NOMO-1 treated with dmso at 0.1 percent for 144 hours (cell line): ENCODE measurements at regions not wholly inside any gene's neighbourhood (a gene's known extent, or its start where the extent isn't known, plus 50 kb on each side); places are given as distances from the start of the nearest gene placed in this dataset.
"Not testable (repeated sequence)": the region's sequence is repeated elsewhere in the genome, so short reads cannot be mapped to it uniquely, and the experiment has no call there.

Source experiments
- DNase-seq: peaks from one replicate; lab custom pipeline; 2025; ENCODE audit not compliant: unreplicated experiment; lab: John Stamatoyannopoulos, UW

- no peak for DNase-seq
Measured at GRCh38 chr2:34261701-34262100, 662.6 kb upstream of the FAM98A start.

DNA sequence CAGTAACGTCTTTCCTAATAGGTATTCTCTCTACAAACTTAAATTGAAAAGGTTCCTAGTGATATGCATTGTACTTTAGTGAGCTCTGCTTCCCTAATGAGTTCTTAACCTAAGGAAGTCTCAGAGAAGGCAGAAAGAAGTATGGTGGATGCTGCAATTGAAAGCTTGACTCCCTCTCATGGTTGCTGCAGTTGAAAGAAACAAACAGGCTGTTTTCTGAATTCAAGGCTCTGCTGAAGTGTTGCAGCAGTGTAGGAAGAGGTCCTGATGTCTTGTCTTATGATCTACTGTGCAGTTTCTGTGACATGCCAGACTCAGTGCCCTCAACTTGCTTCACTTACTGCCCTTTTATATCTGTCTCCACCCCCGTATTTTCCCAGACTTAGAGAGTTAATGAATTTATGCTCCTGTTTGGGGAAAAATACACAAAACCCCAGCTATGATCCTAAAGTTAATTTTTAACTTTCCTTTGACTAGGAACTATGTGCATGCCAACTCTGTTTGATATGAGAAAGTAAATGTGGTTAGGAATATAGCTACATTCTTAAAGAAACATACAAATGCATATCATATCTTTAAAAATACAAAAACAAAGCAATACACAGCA, 655.3 kb upstream of the FAM98A start:
- no peak for DNase-seq

GRCh38 chr2:34252111-34252510, 653.0 kb upstream of the FAM98A start:
- no peak for DNase-seq

- no peak for DNase-seq
Measured at GRCh38 chr2:34251578-34251977, 652.5 kb upstream of the FAM98A start.

- no peak for DNase-seq
Measured at GRCh38 chr2:34244195-34244594, 645.1 kb upstream of the FAM98A start.

DNA sequence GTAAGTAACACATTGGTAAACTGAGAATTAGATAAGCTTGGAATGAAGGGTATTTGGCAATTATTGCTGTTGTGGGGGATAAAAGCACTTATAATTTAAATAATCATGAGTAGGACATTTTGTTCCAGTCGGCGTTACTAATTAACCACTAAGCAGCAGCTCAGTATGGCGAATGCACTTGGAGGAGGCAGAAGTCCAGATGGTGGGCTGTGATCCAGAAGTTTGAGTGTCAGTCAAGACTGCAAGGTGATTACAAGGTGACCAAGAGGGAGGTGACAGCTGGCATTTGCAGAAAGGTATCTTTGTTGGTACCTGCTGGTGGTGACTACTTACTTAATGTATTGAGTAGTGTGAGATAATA, 643.6 kb upstream of the FAM98A start:
- no peak for DNase-seq

DNA sequence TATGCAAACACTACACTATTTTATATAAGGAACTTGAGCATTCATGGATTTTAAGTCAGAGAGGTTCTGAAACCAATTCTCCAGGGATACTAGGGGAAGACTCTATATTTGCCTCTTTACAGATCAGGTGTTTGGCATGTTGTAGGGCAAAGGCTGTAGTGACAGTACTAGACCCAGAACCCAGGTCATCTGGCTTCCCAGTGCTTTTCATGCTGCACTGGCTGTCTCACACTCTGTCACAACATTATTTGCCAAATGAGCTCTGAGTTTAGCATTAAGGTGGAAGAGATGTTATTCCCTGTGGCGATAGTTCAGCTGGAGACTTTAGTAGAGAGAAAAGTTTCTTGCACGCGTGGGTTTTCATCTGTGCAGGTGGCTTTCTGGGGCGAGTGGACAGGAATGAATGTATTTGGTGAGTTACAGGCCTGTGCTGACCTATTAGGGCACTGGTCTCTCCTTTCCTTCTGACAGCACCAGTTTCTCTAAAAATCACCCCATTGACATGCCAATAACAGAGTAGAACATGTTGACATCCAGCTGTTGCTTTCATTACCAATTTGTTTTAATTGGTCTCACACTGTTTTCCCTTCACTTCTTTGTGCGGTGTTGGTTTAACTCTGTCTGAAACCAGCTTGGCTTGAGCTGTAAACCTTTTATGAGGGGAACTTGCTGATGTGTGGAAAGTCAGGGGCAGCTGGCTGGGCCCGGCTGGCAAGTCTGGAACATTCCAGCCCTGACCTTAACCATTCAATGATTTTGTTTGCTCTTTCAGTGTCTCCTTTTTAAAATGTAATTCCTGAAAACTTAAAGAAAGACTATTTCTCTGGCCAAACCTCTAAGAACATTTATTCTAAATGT, 643.0 kb upstream of the FAM98A start:
- DNase-seq = no peak

GRCh38 chr2:34239511-34239910, 640.4 kb upstream of the FAM98A start:
- no peak for DNase-seq

DNA sequence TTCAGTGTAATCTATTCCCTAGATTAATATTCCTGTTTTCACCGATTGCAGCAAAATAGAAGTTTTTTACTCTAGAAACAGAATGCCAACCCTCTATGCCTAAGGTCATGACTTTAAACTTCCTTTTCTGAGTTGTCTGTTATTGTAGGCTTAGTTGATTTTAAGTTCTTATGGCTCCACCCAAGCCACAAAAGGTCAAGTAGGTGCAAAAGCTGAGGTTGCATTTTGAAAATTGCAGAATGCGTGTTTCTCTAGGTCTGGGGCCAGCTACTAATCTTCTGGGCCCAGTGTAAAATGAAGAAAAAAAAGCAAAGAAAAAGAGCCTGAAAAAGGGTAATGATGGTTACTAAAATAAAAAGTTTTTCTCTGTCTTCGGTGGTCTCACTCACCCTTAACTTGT, 635.7 kb upstream of the FAM98A start:
- no peak for DNase-seq

DNA sequence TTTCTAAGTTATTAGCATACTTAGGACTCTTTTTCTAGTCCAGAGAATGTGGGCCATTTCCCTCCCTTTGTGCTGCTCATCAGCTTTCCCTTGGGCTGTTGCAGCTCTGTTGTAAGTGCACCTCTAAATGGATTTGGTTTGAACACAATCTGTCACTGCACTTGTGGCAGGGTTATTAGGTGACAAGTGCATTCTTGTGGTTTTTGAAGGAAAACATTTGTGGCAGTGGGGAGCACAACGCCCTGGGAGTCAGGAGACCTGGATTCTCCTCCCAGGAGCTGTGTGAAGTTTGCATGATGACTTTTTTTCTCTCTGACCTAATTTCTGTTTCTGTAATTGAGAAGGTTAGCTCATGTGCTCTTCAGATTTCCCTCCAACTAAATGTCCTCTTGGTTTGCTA, 630.9 kb upstream of the FAM98A start:
- DNase-seq = no peak

DNA sequence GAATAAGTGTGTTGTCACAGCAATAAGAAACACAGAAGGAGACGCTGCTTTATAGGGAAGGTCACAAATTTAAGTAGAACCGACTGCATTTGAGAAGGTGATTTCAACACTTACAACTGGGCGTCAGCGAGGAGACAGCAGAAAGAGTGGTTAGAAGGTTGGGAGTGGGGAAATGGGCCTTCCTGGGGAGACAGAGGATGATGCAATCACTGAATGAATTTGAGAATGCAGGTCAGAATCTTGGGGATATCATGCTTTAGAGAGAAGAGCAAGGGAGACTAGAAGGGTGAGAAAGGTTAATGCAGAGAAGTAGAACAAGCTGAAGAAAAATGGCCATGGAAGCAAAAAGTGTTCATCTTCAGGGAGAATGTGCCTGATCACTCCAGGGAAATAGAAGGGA, 616.1 kb upstream of the FAM98A start:
- DNase-seq = no peak

DNA sequence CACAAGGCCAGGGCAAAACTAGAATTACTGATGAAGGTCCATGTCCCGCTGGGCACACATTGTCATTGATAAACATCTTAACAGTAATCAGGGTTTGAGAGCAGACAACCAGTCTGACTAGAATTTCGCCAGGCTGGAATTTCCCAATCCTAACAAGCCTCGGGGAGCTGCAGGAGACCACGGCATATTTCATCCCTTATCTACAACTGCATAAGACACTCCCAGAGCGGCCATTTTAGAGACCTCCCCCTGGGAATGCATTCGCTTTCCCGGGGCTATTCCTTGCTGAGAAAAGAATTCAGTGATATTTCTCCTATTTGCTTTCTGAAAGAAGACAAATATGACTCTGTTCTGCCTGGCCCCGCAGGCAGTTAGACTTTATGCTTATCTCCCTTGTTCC, 611.3 kb upstream of the FAM98A start:
- DNase-seq = not testable (repeated sequence)

DNA sequence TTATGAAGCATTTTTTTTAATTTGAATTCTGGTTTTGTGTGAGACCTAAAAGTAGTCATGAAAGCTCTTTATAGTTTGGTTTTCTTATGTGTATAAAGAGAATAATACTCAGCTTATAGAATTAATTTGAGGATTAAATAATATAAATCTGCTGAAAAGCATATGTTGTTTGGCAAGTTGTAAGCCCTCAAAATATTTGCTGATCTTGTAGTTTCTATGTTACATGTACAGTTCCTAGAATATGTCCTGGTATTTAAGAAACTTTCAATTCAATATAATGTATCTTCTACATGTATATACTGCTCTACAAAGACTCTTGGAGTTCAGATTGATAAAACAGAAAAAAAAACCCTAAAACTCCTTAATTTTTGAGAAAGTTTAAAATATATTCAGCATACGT, 605.5 kb upstream of the FAM98A start:
- DNase-seq = no peak

DNA sequence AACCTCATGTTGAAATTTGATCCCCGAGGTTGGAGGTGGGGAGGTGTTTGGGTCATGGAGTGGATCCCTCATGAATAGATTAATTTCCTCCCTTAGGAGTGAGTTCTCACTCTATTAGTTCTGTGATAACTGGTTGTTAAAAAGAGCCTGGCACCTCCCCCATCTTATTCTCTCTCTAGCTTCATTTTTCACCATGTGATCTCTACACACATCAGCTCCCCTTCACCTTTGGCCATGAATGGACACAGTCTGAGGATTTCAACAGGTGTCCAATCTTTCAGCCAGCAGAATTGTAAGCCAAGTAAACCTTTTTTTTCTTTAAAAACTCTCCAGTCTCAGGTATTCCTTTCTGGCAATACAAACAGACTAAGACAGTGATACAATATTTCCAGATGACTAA, 602.0 kb upstream of the FAM98A start:
- DNase-seq = no peak

DNA sequence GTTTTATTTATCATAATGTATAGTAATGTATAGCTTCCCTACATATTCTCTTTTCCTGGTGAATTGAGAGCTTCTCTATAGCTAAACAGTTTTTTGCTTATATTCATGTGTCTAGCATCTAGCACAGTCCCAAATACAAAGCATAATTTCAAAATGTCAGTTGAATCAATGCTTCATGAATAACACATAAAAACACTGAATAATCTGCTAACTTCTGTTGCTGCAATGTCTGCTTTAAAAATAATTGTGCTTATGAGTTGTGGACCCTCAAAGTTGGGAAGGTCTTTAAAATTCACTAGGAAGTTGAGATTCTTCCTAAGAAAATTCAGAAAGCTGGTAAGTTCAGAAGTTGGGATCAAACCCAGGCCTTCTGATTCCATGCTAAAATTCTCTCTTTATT, 600.9 kb upstream of the FAM98A start:
- DNase-seq = no peak

GRCh38 chr2:34193164-34193563, 594.1 kb upstream of the FAM98A start:
- no peak for DNase-seq

GRCh38 chr2:34188464-34189303, 589.6 kb upstream of the FAM98A start:
- DNase-seq = no peak

GRCh38 chr2:34179511-34179910, 580.4 kb upstream of the FAM98A start:
- no peak for DNase-seq

DNA sequence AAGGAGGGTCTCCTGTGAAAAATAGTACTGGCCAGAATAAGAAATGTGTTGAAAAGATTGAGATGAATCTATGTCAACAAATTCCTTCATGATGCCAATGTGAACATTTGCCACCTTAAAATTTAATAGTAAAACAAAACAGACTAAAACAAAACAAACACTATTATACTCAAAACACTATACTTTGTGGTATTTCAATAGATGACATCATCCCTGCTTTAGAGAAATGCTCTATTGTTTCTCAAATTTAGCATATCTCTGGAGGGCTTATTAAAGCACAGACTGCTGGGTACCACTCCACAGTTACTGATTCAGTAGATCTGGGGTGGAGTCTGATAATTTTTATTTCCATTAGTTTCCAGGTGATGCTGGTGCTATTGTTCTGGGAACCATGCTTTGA, 579.4 kb upstream of the FAM98A start:
- DNase-seq = no peak

- DNase-seq = no peak
Measured at GRCh38 chr2:34176693-34177092, 577.6 kb upstream of the FAM98A start.

DNA sequence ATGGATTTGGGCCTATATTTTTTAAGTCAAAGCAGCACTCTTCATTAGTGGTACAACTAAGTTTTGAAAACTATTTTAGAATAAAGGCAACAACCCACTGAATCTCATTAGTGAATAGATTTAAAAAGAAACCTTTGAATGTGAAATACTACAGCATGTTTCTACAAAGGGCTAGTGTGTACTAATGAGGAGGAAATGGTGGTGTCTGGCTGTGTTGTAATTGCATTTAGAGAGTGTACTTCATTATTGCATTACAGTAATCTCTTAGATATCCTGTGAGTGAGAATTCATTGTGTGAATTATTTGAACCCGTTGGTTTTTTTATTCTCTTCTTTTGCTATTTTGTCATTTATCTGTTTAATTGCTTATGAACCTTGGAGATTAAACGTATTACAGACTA, 575.4 kb upstream of the FAM98A start:
- no peak for DNase-seq

GRCh38 chr2:34162231-34162630, 563.1 kb upstream of the FAM98A start:
- no peak for DNase-seq
